SK-N-SH treated with all-trans-retinoic acid at 6 μM for 48 hours (cell line): ENCODE measurements at regions not wholly inside any gene's neighbourhood (a gene's known extent, or its start where the extent isn't known, plus 50 kb on each side); places are given as distances from the start of the nearest gene placed in this dataset.
"Not testable (repeated sequence)": the region's sequence is repeated elsewhere in the genome, so short reads cannot be mapped to it uniquely, and the experiment has no call there.

ENCODE experiments used
- ATAC-seq: fragments of 200-7000 bp; cut with Tn5 transposase; 3 replicates; pipeline ENCODE4 v1.9.1; 2020; ENCODE audit warnings: mild to moderate bottlenecking, moderate library complexity
- ARNTL ChIP-seq: fragments of 450-650 bp; formaldehyde crosslinking; IDR thresholded peaks from 2 replicates; pipeline ENCODE4 v1.5.0; 2020; ENCODE audit warnings: low read depth, mild to moderate bottlenecking, moderate library complexity, borderline replicate concordance
- BACH2 ChIP-seq: fragments of 250-450 bp; sonication (Bioruptor Pico); IDR thresholded peaks from 2 replicates; pipeline ENCODE4 v1.9.0; 2021; ENCODE audit warnings: mild to moderate bottlenecking, borderline replicate concordance
- CREB5 ChIP-seq: fragments of 250-450 bp; sonication (Bioruptor Pico); IDR thresholded peaks from 2 replicates; pipeline ENCODE4 v1.5.1; 2020; ENCODE audit warnings: low read depth, mild to moderate bottlenecking, moderate library complexity
- CSDC2 ChIP-seq: fragments of 250-450 bp; sonication (Bioruptor Pico); IDR thresholded peaks from 2 replicates; pipeline ENCODE4 v1.5.0; 2020; ENCODE audit warnings: mild to moderate bottlenecking, moderate library complexity
- ESRRG ChIP-seq: fragments of 250-450 bp; sonication (Bioruptor Pico); IDR thresholded peaks from 2 replicates; pipeline ENCODE4 v1.6.1; 2021; ENCODE audit warnings: mild to moderate bottlenecking
- GLIS3 ChIP-seq: fragments of 250-450 bp; sonication (Bioruptor Pico); IDR thresholded peaks from 2 replicates; pipeline ENCODE4 v1.5.0; 2020; ENCODE audit warnings: mild to moderate bottlenecking, moderate library complexity
- ISL1 ChIP-seq: fragments of 250-450 bp; sonication (Bioruptor Pico); IDR thresholded peaks from 2 replicates; pipeline ENCODE4 v2.1.2; 2022; ENCODE audit warnings: mild to moderate bottlenecking, moderate library complexity
- OSR1 ChIP-seq: fragments of 250-450 bp; sonication (Bioruptor Pico); IDR thresholded peaks from 2 replicates; pipeline ENCODE4 v1.8.0; 2022; ENCODE audit warnings: moderate library complexity, mild to moderate bottlenecking, inconsistent platforms
- PATZ1 ChIP-seq: fragments of 250-450 bp; sonication (Bioruptor Pico); IDR thresholded peaks from 2 replicates; pipeline ENCODE4 v1.8.0; 2020; ENCODE audit warnings: mild to moderate bottlenecking, moderate library complexity, borderline replicate concordance
- POU6F1 ChIP-seq: fragments of 250-450 bp; sonication (Bioruptor Pico); IDR thresholded peaks from 2 replicates; pipeline ENCODE4 v1.8.0; 2021; ENCODE audit warnings: low read depth, mild to moderate bottlenecking, moderate library complexity, borderline replicate concordance
- PPARA ChIP-seq: fragments of 250-450 bp; sonication (Bioruptor Pico); IDR thresholded peaks from 2 replicates; pipeline ENCODE4 v1.5.0; 2020; ENCODE audit warnings: mild to moderate bottlenecking, borderline replicate concordance
- RARB ChIP-seq: fragments of 250-450 bp; sonication (Bioruptor Pico); IDR thresholded peaks from 2 replicates; pipeline ENCODE4 v1.8.0; 2021; ENCODE audit warnings: mild to moderate bottlenecking, moderate library complexity
- SNAI2 ChIP-seq: fragments of 250-450 bp; sonication (Bioruptor Pico); IDR thresholded peaks from 2 replicates; pipeline ENCODE4 v1.5.0; 2020; ENCODE audit warnings: mild to moderate bottlenecking, moderate library complexity
- TCF4 ChIP-seq: fragments of 250-450 bp; sonication (Bioruptor Pico); IDR thresholded peaks from 2 replicates; pipeline ENCODE4 v1.8.0; 2021; ENCODE audit warnings: mild to moderate bottlenecking, moderate library complexity, borderline replicate concordance
- TOX ChIP-seq: fragments of 250-450 bp; sonication (Bioruptor Pico); IDR thresholded peaks from 2 replicates; pipeline ENCODE4 v1.8.0; 2021; ENCODE audit warnings: mild to moderate bottlenecking, moderate library complexity, borderline replicate concordance
- TSHZ2 ChIP-seq: fragments of 250-450 bp; sonication (Bioruptor Pico); IDR thresholded peaks from 2 replicates; pipeline ENCODE4 v1.5.0; 2020; ENCODE audit warnings: mild to moderate bottlenecking, moderate library complexity
- ZC3H10 ChIP-seq: fragments of 250-450 bp; sonication (Bioruptor Pico); IDR thresholded peaks from 2 replicates; pipeline ENCODE4 v1.5.1; 2021; ENCODE audit warnings: mild to moderate bottlenecking, moderate library complexity
- ZFP3 ChIP-seq: fragments of 250-450 bp; sonication (Bioruptor Pico); IDR thresholded peaks from 2 replicates; pipeline ENCODE4 v1.5.0; 2020; ENCODE audit warnings: mild to moderate bottlenecking, moderate library complexity
- ZFP30 ChIP-seq: fragments of 450-650 bp; formaldehyde crosslinking; IDR thresholded peaks from 2 replicates; pipeline ENCODE4 v1.5.0; 2022; ENCODE audit warnings: mild to moderate bottlenecking, moderate library complexity
- ZNF565 ChIP-seq: fragments of 450-650 bp; formaldehyde crosslinking; conservative IDR thresholded peaks from 2 replicates; pipeline ENCODE4 v1.5.0; 2020; ENCODE audit warnings: low read depth, mild to moderate bottlenecking, moderate library complexity
- ZNF8 ChIP-seq: fragments of 450-650 bp; formaldehyde crosslinking; IDR thresholded peaks from 2 replicates; pipeline ENCODE4 v1.5.0; 2020; ENCODE audit warnings: mild to moderate bottlenecking, moderate library complexity

GRCh38 chr6:113684382-113684901 lies 172.7 kb upstream of the MARCKS start (continued):
- no peak for TF ChIP-seq GLIS3 (CRISPR knock-in tag)
- TF ChIP-seq TOX (CRISPR knock-in tag), result no peak
- no peak for TF ChIP-seq POU6F1
- TF ChIP-seq CSDC2 (CRISPR knock-in tag), result no peak
- TF ChIP-seq PPARA (CRISPR knock-in tag), result no peak
- no peak for TF ChIP-seq ZFP30 (CRISPR knock-in tag)
- TF ChIP-seq BACH2, result no peak
- no peak for TF ChIP-seq ZNF565 (CRISPR knock-in tag)
- no peak for TF ChIP-seq ZC3H10
- TF ChIP-seq ZFP3 (CRISPR knock-in tag), result no peak

- ATAC-seq, result no peak
- TF ChIP-seq PATZ1 (CRISPR knock-in tag), result no peak
- TF ChIP-seq OSR1, result no peak
- no peak for TF ChIP-seq TOX (CRISPR knock-in tag)
- TF ChIP-seq PPARA (CRISPR knock-in tag), result no peak
- no peak for TF ChIP-seq SNAI2 (CRISPR knock-in tag)
- TF ChIP-seq RARB (CRISPR knock-in tag), result no peak
These were observed 171.1 kb upstream of the MARCKS start for GRCh38 chr6:113686049-113686448.

GRCh38 chr6:113689620-113690019 lies 167.5 kb upstream of the MARCKS start:
- not testable (repeated sequence) for ATAC-seq

GRCh38 chr6:113690281-113691259 lies 166.6 kb upstream of the MARCKS start:
- TF ChIP-seq TCF4 (CRISPR knock-in tag) (no peak), ZFP30 (CRISPR knock-in tag) (no peak), SNAI2 (CRISPR knock-in tag) (no peak), POU6F1 (no peak), CREB5 (CRISPR knock-in tag) (peak; percentile 79; the same call in 1 of the 2 replicates), RARB (CRISPR knock-in tag) (no peak), BACH2 (no peak), ARNTL (CRISPR knock-in tag) (no peak), ZNF565 (CRISPR knock-in tag) (no peak), GLIS3 (CRISPR knock-in tag) (no peak), TSHZ2 (CRISPR knock-in tag) (no peak), PPARA (CRISPR knock-in tag) (no peak), ESRRG (no peak), ZC3H10 (no peak), ISL1 (CRISPR knock-in tag) (peak; percentile 69), ZNF8 (CRISPR knock-in tag) (no peak)
- ATAC-seq, result peak; percentile 91
